HG02870 (cell line): ENCODE measurements at regions not wholly inside any gene's neighbourhood (a gene's known extent, or its start where the extent isn't known, plus 50 kb on each side); places are given as distances from the start of the nearest gene placed in this dataset.

ENCODE experiments used
- ATAC-seq: cut with Tn5 transposase; IDR thresholded peaks from one replicate; pipeline ENCODE4 v1.9.1; 2021; ENCODE audit warnings: mild to moderate bottlenecking, moderate library complexity; ENCODE audit not compliant: unreplicated experiment

DNA sequence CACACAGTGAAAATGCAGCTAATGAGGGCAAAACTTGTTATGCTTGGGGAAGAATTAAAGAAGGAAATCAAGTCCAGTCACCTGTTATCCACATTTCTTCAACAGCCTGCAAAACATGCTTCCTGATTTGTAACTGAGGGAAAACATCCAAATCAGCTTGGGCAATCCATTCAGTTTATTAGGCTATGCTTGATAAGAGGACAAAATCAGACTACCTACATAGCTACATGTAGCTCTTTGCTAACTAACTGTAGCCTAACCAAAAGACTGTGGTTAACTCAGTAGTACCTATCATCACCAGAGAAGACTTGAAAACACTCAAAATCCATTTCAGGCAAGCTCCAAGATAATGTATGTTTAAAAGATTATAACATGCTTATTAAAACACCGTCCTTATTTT lies 436.4 kb downstream of the SHQ1 start:
- no peak for ATAC-seq

- no peak for ATAC-seq
These were observed 437.1 kb downstream of the SHQ1 start for GRCh38 chr3:72411126-72411525.

DNA sequence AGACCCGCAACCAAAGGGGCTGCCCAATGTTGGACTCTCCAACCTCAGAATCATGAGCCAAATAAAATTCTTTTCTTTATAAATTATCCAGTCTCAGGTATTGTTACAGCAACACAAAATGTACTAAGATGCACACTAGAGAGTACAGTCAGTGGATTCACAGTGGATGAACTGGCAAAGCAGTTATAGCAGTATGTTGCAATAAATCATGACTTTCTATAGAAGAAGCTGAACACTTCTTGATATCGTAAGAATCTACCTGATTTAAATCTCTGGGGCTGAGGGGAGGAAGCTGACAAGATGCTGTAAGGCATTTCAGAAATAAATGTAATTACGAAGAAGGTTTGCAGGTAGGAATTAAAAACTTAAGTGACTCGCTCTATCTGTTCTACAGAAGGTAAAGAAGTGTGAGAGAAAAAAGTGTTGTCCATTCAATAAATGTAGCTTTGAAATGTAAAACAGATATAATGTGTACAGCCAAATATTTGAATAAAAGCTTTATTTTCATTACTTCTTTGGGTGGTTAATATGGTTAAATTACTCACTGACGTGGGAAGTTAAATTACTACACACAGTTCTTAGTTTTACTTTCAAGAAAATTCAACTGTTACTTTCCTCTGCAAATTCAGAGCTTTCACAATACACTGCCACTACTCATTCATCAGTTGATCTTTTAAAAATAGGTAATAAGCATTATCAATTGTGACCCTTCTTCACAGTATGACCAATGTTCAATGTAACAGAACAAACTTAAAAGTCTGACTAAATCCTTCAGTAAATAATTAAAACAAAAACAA lies 439.1 kb downstream of the SHQ1 start:
- no peak for ATAC-seq

- no peak for ATAC-seq
These were observed 440.5 kb downstream of the SHQ1 start for GRCh38 chr3:72407766-72408165.

DNA sequence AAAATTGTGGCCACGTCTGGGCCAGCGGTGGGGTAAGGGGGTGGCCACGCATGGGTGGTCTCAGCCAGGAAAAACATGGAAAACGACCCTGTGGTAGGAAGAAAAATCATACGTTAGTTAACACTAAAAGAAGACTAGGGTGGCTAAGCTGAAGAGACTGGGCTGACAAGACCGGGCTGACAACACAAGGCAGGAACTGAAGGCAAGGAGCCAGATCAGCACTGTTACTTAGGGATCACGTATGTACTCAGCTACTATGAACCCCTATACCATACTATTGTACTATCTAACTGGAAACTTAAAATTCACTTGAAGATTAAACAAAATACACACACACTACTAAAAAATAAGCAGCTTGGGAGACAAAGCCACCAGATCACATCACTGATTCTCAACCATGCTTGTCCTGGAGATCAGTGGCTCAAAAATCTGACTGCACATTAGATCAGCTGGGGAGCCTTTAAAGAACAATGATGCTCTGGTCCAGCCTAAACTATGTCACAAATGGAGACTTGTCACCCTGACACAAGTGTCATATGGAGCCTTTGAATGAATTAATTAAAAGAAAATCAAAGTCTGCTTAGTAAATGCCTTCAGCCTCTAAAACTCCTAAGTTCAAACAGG lies 442.2 kb downstream of the SHQ1 start:
- no peak for ATAC-seq

DNA sequence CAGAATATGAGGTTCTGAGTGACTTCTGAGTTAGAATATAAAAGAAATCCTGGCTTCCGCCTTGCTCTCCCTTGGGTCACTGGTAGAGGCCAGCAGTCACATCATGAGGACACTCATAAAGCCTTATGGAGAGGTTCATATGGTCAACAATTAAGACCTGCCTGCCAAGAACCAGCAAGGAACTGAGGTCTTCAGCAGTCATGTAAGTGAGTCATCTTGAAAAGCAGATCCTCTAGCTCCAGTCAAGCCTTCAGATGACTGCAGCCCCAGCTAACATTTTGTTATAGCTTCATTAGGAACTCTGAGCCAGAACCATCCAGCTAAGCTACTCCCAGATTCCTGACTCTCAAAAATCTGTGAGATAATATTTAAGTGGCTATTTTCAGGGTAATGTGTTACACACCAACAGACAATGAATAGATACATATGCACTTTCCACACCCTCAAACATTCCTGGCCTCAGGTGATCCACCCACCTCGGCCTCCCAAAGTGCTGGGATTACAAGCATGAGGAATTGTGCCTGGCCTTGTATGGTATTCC lies 447.2 kb downstream of the SHQ1 start:
- no peak for ATAC-seq

DNA sequence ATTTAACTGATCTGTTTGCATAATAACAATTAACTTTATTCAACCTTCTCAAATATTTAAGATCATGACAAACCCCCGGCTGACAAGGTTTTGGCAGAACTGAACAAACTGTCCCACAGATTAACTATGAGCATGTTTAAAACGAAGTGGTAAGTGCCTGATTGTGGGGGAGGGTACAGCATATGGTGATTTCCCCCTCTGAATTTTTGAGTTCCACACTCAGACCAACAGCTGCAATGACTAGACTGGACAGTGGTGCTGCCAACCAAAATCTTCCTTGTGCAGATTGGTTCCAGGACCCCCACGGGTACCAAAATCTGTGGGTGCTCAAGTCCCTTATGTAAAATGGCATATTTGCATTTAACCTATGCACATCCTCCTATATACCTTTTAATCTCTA lies 449.5 kb downstream of the SHQ1 start:
- no peak for ATAC-seq

- ATAC-seq = no peak
These were observed 450.7 kb downstream of the SHQ1 start for GRCh38 chr3:72397586-72397985.

- ATAC-seq = no peak
These were observed 451.3 kb downstream of the SHQ1 start for GRCh38 chr3:72396899-72397298.

DNA sequence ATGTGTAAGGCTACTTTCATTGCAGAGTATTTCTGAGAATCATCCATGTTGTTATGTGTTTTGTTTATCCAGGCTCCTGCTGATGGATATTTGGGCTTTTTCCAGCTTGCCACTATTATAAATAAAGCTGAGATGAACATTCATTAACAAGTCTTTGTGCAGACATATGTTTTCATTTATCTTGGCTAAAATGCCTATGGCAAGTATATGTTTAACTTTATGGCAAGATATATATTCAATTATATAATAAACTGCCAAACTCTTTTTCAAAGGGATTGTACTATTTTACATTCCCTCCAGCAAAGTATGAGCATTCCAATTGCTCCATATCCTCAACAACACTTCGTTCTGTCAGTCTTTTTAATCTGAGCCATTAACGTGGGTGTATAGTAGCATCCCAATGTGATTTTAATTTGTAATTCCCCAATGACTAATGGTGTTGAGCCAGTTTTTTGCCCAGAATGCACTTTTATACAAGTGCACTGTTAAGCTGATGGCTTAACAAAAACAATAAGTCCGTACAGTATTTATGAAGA lies 452.4 kb downstream of the SHQ1 start:
- ATAC-seq = no peak

GRCh38 chr3:72393455-72393854 lies 454.8 kb downstream of the SHQ1 start:
- ATAC-seq = no peak

DNA sequence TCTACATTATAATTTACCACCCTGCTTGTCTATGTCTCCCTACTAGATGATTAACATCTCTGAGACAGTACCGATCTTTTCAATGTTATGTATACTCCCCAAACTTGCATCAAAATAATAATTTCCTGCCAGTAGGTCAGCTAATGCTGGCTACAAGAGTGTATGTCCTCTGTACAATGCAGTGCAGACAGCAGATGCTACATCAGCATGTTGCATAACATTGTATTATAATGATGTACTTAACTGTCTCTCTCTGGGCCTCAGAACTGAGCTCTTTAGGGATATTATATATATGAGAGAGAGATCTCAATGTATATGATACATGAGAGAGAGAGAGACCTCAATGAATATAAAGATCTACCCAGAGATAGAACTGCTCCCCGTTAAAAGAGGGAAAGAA lies 456.6 kb downstream of the SHQ1 start:
- ATAC-seq = no peak

- ATAC-seq = no peak
These were observed 457.4 kb downstream of the SHQ1 start for GRCh38 chr3:72390841-72391240.

GRCh38 chr3:72388644-72389043 lies 459.6 kb downstream of the SHQ1 start:
- no peak for ATAC-seq

DNA sequence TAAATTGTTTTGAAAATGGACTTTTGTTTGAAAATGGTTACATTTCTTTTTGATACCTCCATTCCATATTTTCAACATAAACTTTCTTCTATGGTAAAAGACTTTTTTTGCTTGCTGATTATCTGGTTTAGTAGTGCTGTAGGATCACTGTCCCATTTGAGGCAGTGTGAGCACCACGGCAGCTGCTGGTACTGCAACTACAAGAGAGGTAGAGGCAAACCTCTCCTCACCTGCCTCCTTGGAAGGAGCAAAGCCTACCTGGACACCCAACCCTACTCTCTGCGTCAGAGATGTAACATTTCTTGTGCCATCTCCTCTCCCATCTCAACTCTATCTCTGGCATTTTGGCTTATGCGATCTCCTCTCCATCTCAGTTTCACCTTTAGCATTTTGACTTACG lies 460.1 kb downstream of the SHQ1 start:
- no peak for ATAC-seq

DNA sequence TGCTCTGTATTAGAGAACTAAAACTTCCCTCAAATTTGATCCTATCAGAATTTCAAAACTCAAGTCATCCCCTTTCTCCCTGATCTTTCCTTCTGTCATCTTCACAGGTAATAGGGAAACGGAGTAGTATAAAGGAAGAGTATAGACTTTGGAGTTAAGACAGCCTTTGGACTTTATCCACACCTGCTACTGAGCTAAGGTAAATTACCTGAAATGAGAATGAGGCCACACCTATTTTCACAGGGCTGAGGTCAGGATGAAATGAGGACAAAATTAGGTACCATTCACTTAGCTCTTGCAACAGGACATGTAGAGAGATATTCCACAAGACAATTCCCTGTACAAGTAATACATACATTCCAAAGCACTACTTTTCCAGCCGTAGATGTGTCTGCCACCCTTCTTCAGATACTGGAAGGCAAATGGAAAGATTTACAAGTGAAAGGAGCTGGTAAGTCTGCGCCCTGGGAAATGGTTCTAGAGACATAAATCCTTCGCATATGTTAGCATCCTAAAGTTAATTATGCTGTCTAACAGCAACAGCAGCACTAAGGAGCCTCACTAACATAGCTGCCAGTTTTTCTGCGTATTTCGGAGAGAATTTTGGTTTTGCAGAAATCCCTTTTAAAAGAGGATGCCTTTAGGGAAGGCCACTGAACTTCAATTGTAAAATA lies 461.8 kb downstream of the SHQ1 start:
- ATAC-seq = no peak

DNA sequence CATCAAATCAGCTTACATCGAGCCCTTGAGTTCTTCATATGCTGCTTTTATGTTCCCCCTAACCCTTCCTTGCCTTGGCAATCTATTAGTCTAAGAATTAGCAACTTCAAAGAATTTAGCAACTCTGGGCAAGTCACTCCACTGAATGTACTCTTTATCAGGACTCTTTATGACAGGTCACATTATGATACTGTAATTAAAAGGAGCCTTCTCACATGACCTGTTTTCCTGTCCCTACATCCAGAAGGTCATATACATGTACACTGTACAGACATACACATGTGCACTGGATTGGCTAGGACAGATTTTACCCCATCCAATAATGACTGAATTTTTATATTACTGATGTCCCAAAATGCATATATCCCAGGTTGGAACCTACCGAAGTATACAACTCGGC lies 463.1 kb downstream of the SHQ1 start:
- no peak for ATAC-seq

DNA sequence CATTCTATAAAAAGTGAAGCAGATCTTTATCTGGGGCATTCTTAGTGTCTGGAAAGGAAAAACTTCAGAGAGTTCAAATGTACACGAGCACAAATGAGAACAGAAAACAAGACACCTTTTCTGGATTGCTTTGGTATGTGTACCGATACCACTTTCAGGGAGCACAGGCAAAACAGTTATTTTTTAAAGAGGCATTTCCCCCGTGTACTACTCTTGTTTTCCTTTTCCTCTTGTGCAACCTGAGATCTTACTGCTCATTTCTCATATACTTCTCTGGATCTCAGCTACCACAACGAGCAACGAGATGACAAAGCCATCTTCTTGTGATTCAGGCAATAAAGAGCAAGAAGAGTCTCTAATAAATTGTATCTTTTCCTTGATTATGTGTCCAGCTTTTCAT lies 463.6 kb downstream of the SHQ1 start:
- no peak for ATAC-seq

DNA sequence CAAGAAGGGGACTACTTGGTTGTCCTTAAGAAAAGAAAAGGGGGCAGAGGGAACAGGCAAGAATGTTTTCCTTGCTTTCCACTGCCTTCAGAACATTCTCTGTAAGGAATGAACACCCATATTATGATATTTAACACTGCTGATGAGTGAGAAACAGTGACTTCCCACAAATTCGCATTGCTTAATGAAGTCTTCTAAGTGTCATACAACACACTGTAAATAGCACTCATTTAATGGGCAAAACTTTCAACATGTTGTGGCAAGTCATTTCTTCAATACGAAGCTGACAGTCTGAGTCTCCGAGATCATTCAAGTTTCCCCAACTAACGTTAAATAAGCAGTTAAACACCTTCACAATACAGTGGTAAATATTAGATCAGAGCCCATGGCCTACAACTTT lies 464.4 kb downstream of the SHQ1 start:
- no peak for ATAC-seq

DNA sequence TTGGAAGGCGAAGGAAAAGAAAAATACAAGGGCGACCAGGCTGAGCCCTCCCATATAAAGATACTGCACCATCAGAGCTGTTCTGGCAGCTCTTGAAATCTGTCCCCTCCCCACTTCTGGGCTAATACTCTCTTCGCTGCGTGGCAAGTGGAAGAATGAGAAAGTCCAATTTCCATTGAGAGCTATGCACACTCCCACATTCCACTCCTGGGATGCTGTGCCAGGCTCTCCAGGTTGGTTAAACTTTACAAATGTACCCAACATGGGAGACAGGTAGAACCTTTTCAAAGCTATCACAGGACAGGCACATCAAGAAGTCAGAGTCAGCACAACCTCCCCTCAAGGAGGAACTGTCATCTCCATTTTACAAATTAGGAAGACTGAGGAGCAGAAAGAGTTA lies 465.0 kb downstream of the SHQ1 start:
- ATAC-seq = no peak

GRCh38 chr3:72382460-72382859 lies 465.8 kb downstream of the SHQ1 start:
- ATAC-seq = no peak

DNA sequence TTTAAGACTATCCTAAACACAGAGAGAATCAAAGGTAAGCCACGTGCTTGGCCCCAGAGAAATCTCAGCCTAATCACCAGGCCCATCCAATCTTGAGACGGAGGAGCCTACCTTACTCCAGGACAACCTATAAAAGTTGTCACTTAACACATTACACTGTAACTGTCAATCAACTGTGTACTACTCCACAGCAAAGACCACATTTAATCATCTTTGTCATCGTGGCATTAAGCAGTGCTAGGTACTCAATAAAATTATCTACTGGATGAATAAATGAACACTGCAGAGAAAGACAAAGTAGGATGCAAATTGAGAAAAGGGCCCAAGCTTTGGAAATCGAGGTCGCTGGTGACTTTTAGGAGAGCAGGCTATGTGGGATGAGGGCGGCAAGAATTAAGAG lies 466.7 kb downstream of the SHQ1 start:
- ATAC-seq = no peak
